HepG2 (cell line): ENCODE measurements at regions not wholly inside any gene's neighbourhood (a gene's known extent, or its start where the extent isn't known, plus 50 kb on each side); places are given as distances from the start of the nearest gene placed in this dataset.

Source experiments
- ATAC-seq: fragments of 200-7000 bp; cut with Tn5 transposase; 3 replicates; pipeline ENCODE4 v1.9.1; 2020; ENCODE audit warnings: mild to moderate bottlenecking, moderate library complexity
- BruUV-seq: library from RNA; stranded (reverse); fragments of 400-500 nt; replicated peaks from 2 replicates; lab custom pipeline; 2021; lab: Mats Ljungman, UMichigan
- CTCF ChIA-PET: fragments of 300-600 bp; formaldehyde crosslinking; extraction: SDS; loops from one replicate; lab custom pipeline; 2021; ENCODE audit warnings: low total read pairs, inconsistent platforms, low intra/inter-chr PET ratio; lab: Yijun Ruan, JAX
- POLR2A ChIA-PET: fragments of 350-600 bp; sonication (Branson Sonifier 250); formaldehyde crosslinking; loops from one replicate; lab custom pipeline; 2020; ENCODE audit warnings: antibody characterized with exemption, inconsistent platforms; lab: Yijun Ruan, JAX
- DNase-seq: peaks from one replicate; pipeline ENCODE4 v3.0.0-alpha.2; 2015; ENCODE audit warnings: low spot score
- FAIRE-seq: peaks from 3 replicates; lab custom pipeline; 2011; peaks lifted over from hg19 to GRCh38; lab: Jason Lieb, UNC
- H2AFZ ChIP-seq: one replicate; pipeline ENCODE4 v1.6.1; 2011; ENCODE audit warnings: low read length, inconsistent platforms
- H3K27ac ChIP-seq: fragments of 300-600 bp; 3 replicates; pipeline ENCODE4 v1.8.0; 2011; ENCODE audit warnings: mixed run types, mild to moderate bottlenecking, mixed read lengths, low read length, inconsistent platforms; ENCODE audit not compliant: insufficient read depth; ENCODE audit errors: extremely low read length
- H3K27me3 ChIP-seq, 2 experiments: fragments of 200-600 bp in 1 of 2; 2 replicates in 1 of 2; 3 replicates in 1 of 2; pipeline versions ENCODE4 v1.6.0 to v1.8.0; 2011; ENCODE audit warnings: low read length in 2 of 2, mild to moderate bottlenecking in 2 of 2, moderate library complexity in 2 of 2, inconsistent platforms in 1 of 2; ENCODE audit not compliant: insufficient read depth in 2 of 2, control insufficient read depth in 1 of 2
- H3K36me3 ChIP-seq, 2 experiments: fragments of 200-600 bp in 1 of 2; replicated peaks in 1 of 2; 2 replicates in 1 of 2; 3 replicates in 1 of 2; pipeline versions ENCODE4 v1.5.1 to v1.8.0; 2011; ENCODE audit warnings: low read length in 2 of 2, inconsistent platforms in 1 of 2; ENCODE audit not compliant: insufficient read depth in 2 of 2, control insufficient read depth in 1 of 2
- H3K4me1 ChIP-seq: 2 replicates; pipeline ENCODE4 v1.5.1; 2012; ENCODE audit warnings: low read length, inconsistent platforms; ENCODE audit not compliant: insufficient read depth
- H3K4me2 ChIP-seq: 2 replicates; pipeline ENCODE4 v1.6.0; 2011; ENCODE audit warnings: low read depth, low read length, inconsistent platforms
- H3K4me3 ChIP-seq, 3 experiments: fragments of 200-600 bp in 1 of 3; sonication (generic), shearing (Covaris generic) in 1 of 3; replicated peaks in 1 of 3; 2 replicates each; pipeline ENCODE4 v1.5.1; 2011 to 2016; ENCODE audit warnings: low read length in 3 of 3, inconsistent platforms in 2 of 3, low read depth in 2 of 3, mild to moderate bottlenecking in 2 of 3, control low read depth in 1 of 3, mixed read lengths in 1 of 3; ENCODE audit not compliant: insufficient read depth in 1 of 3
- H3K79me2 ChIP-seq: one replicate; pipeline ENCODE4 v1.6.1; 2011; ENCODE audit warnings: low read length, inconsistent platforms; ENCODE audit not compliant: insufficient read depth
- H3K9ac ChIP-seq: 2 replicates; pipeline ENCODE4 v1.6.0; 2011; ENCODE audit warnings: mild to moderate bottlenecking, low read depth, low read length, inconsistent platforms; ENCODE audit not compliant: insufficient read depth
- H3K9me3 ChIP-seq: 2 replicates; pipeline ENCODE4 v1.5.1; 2012; ENCODE audit warnings: mild to moderate bottlenecking, low read length
- H4K20me1 ChIP-seq: 2 replicates; pipeline ENCODE4 v1.6.0; 2011; ENCODE audit warnings: inconsistent platforms, mild to moderate bottlenecking, low read length, moderate library complexity; ENCODE audit not compliant: insufficient read depth
- DR1 ChIP-seq: sonication (generic); formaldehyde crosslinking; IDR thresholded peaks from 2 replicates; pipeline ENCODE4 v1.8.0; 2021; ENCODE audit warnings: mild to moderate bottlenecking, missing genetic modification reagents, inconsistent platforms
- GATAD1 ChIP-seq: IDR thresholded peaks from 2 replicates; pipeline ENCODE4 v1.6.1; 2016; ENCODE audit warnings: missing genetic modification reagents, missing compliant biosample characterization
- HMG20B ChIP-seq: conservative IDR thresholded peaks from 2 replicates; pipeline ENCODE4 v1.6.1; 2016; ENCODE audit warnings: missing genetic modification reagents, missing compliant biosample characterization
- IRF2 ChIP-seq: IDR thresholded peaks from 2 replicates; pipeline ENCODE4 v1.6.1; 2018; ENCODE audit warnings: missing genetic modification reagents, missing compliant biosample characterization
- KLF13 ChIP-seq: sonication (generic); formaldehyde crosslinking; IDR thresholded peaks from 2 replicates; pipeline ENCODE4 v1.4.0; 2020; ENCODE audit warnings: mild to moderate bottlenecking, missing genetic modification reagents
- MIER3 ChIP-seq: IDR thresholded peaks from 2 replicates; pipeline ENCODE4 v1.6.1; 2016; ENCODE audit warnings: missing compliant biosample characterization, borderline replicate concordance
- NR2F1 ChIP-seq, 2 experiments: fragments of 450-650 bp in 1 of 2; formaldehyde crosslinking in 1 of 2; IDR thresholded peaks; 2 replicates each; pipeline versions ENCODE4 v1.5.0 to v1.6.1; 2016 to 2020; ENCODE audit warnings: mild to moderate bottlenecking in 1 of 2, missing compliant biosample characterization in 1 of 2, missing genetic modification reagents in 1 of 2, moderate library complexity in 1 of 2
- SAP130 ChIP-seq: IDR thresholded peaks from 2 replicates; pipeline ENCODE4 v1.6.1; 2016; ENCODE audit warnings: low read depth
- TSC22D2 ChIP-seq: sonication (generic); formaldehyde crosslinking; IDR thresholded peaks from 2 replicates; pipeline ENCODE4 v1.5.1; 2020; ENCODE audit warnings: missing genetic modification reagents, mild to moderate bottlenecking, borderline replicate concordance
- ZNF564 ChIP-seq: sonication (generic); formaldehyde crosslinking; IDR thresholded peaks from 2 replicates; pipeline ENCODE4 v1.8.1; 2023; ENCODE audit warnings: mild to moderate bottlenecking, missing genetic modification reagents
- ZNF883 ChIP-seq: sonication (generic); formaldehyde crosslinking; IDR thresholded peaks from 2 replicates; pipeline ENCODE4 v1.5.1; 2020; ENCODE audit warnings: mild to moderate bottlenecking, missing genetic modification reagents; ENCODE audit errors: not compliant biosample characterization
- WGBS: methylation state at CpG from one replicate; pipeline ENCODE4 v1.1.6; 2017; ENCODE audit warnings: low lambda C conversion rate; 5-methylcytosine and 5-hydroxymethylcytosine counted together
- in situ Hi-C: cut with HindIII; loops from 2 replicates; pipeline ENCODE4 v1.10.0; 2017; ENCODE audit warnings: low pct_unique_long_range_greater_than_20kb; ENCODE audit not compliant: extremely low pct_ligation_motif_present
- intact Hi-C: fragments of 100-400 bp; cut with micrococcal nuclease; formaldehyde crosslinking; loops from one replicate; pipeline ENCODE4 v1.10.0; 2022; ENCODE audit not compliant: unreplicated experiment
- TF ChIP-seq, protein P1 (sequence below): IDR thresholded peaks from 2 replicates; pipeline ENCODE4 v1.6.1; 2016; ENCODE audit warnings: missing compliant biosample characterization, missing genetic modification reagents, borderline replicate concordance
- TF ChIP-seq, protein P2 (sequence below): sonication (generic); formaldehyde crosslinking; IDR thresholded peaks from 2 replicates; pipeline ENCODE4 v1.4.0; 2020; ENCODE audit warnings: mild to moderate bottlenecking, missing genetic modification reagents
- TF ChIP-seq, protein P3 (sequence below): sonication (generic); formaldehyde crosslinking; IDR thresholded peaks from 2 replicates; pipeline ENCODE4 v1.5.0; 2020; ENCODE audit warnings: missing genetic modification reagents
- TF ChIP-seq, protein P4 (sequence below): sonication (generic); formaldehyde crosslinking; IDR thresholded peaks from 2 replicates; pipeline ENCODE4 v1.4.0; 2020; ENCODE audit warnings: mild to moderate bottlenecking, missing genetic modification reagents

DNA sequence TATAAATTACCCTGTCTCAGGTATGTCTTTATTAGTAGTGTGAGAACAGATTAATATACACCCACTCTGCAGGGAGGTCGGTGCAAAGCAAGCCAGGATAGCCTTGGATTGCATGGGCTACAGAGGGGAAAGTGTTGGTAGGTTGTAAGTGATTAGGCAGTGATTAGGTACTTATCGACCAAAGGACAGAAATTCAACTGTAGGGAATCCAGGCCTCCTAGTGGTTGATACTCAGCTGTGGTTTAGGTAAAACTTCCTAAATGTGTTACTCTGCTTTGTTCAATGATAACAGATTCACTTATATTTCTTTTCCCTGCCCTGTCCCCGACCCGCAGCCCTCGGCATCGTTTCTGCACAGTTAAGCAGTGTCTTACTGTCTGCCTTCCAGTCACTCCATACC, 444.0 kb downstream of the FIGN start:
- no peak for ATAC-seq
- DNase-seq: no peak
- no peaks in the 10 kb centered on the region for H3K79me2 ChIP-seq
- no peak overlapping the region for H3K9ac ChIP-seq
- FAIRE-seq: no peak
- POLR2A ChIA-PET: no interaction called here
- intact Hi-C loops: no loop called here
- TF ChIP-seq, protein P1, sequence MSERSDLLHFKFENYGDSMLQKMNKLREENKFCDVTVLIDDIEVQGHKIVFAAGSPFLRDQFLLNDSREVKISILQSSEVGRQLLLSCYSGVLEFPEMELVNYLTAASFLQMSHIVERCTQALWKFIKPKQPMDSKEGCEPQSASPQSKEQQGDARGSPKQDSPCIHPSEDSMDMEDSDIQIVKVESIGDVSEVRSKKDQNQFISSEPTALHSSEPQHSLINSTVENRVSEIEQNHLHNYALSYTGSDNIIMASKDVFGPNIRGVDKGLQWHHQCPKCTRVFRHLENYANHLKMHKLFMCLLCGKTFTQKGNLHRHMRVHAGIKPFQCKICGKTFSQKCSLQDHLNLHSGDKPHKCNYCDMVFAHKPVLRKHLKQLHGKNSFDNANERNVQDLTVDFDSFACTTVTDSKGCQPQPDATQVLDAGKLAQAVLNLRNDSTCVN (CRISPR knock-in tag): no peak
- TF ChIP-seq IRF2 (CRISPR knock-in tag) (no peak), SAP130 (no peak), DR1 (CRISPR knock-in tag) (no peak), TSC22D2 (no peak), KLF13 (CRISPR knock-in tag) (no peak), ZNF883 (no peak), ZNF564 (no peak), MIER3 (CRISPR knock-in tag) (no peak), GATAD1 (CRISPR knock-in tag) (no peak), NR2F1 (CRISPR knock-in tag; IDR thresholded peaks at IDR 0.05) (no peak), HMG20B (CRISPR knock-in tag) (no peak)
- TF ChIP-seq, protein P2, sequence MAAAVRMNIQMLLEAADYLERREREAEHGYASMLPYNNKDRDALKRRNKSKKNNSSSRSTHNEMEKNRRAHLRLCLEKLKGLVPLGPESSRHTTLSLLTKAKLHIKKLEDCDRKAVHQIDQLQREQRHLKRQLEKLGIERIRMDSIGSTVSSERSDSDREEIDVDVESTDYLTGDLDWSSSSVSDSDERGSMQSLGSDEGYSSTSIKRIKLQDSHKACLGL (CRISPR knock-in tag): no peak
- TF ChIP-seq, protein P3, sequence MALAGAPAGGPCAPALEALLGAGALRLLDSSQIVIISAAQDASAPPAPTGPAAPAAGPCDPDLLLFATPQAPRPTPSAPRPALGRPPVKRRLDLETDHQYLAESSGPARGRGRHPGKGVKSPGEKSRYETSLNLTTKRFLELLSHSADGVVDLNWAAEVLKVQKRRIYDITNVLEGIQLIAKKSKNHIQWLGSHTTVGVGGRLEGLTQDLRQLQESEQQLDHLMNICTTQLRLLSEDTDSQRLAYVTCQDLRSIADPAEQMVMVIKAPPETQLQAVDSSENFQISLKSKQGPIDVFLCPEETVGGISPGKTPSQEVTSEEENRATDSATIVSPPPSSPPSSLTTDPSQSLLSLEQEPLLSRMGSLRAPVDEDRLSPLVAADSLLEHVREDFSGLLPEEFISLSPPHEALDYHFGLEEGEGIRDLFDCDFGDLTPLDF: no peak
- TF ChIP-seq, protein P4, sequence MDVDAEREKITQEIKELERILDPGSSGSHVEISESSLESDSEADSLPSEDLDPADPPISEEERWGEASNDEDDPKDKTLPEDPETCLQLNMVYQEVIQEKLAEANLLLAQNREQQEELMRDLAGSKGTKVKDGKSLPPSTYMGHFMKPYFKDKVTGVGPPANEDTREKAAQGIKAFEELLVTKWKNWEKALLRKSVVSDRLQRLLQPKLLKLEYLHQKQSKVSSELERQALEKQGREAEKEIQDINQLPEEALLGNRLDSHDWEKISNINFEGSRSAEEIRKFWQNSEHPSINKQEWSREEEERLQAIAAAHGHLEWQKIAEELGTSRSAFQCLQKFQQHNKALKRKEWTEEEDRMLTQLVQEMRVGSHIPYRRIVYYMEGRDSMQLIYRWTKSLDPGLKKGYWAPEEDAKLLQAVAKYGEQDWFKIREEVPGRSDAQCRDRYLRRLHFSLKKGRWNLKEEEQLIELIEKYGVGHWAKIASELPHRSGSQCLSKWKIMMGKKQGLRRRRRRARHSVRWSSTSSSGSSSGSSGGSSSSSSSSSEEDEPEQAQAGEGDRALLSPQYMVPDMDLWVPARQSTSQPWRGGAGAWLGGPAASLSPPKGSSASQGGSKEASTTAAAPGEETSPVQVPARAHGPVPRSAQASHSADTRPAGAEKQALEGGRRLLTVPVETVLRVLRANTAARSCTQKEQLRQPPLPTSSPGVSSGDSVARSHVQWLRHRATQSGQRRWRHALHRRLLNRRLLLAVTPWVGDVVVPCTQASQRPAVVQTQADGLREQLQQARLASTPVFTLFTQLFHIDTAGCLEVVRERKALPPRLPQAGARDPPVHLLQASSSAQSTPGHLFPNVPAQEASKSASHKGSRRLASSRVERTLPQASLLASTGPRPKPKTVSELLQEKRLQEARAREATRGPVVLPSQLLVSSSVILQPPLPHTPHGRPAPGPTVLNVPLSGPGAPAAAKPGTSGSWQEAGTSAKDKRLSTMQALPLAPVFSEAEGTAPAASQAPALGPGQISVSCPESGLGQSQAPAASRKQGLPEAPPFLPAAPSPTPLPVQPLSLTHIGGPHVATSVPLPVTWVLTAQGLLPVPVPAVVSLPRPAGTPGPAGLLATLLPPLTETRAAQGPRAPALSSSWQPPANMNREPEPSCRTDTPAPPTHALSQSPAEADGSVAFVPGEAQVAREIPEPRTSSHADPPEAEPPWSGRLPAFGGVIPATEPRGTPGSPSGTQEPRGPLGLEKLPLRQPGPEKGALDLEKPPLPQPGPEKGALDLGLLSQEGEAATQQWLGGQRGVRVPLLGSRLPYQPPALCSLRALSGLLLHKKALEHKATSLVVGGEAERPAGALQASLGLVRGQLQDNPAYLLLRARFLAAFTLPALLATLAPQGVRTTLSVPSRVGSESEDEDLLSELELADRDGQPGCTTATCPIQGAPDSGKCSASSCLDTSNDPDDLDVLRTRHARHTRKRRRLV (CRISPR knock-in tag): no peak
- in situ Hi-C loops: no loop called here
- no peak overlapping the region for H3K27ac ChIP-seq
- no TSS peak for BruUV-seq
- H3K27me3 ChIP-seq: no peaks in the 10 kb centered on the region
- H3K4me3 ChIP-seq: no peak overlapping the region
- H3K36me3 ChIP-seq: no peaks in the 10 kb centered on the region
- CTCF ChIA-PET: no interaction called here
- no peaks in the 10 kb centered on the region for H3K9me3 ChIP-seq
- H3K4me1 ChIP-seq: no peaks in the 10 kb centered on the region
- no peak overlapping the region for H2AFZ ChIP-seq
- H4K20me1 ChIP-seq: no peaks in the 10 kb centered on the region
- no peak overlapping the region for H3K4me2 ChIP-seq
- WGBS: 8% methylated on average over 6 of the region's 6 CpGs
